GM21825 (cell line): ENCODE measurements at regions not wholly inside any gene's neighbourhood (a gene's known extent, or its start where the extent isn't known, plus 50 kb on each side); places are given as distances from the start of the nearest gene placed in this dataset.

Source experiments
- ATAC-seq: cut with Tn5 transposase; IDR thresholded peaks from one replicate; pipeline ENCODE4 v1.9.1; 2021; ENCODE audit warnings: mild to moderate bottlenecking, moderate library complexity; ENCODE audit not compliant: unreplicated experiment

DNA sequence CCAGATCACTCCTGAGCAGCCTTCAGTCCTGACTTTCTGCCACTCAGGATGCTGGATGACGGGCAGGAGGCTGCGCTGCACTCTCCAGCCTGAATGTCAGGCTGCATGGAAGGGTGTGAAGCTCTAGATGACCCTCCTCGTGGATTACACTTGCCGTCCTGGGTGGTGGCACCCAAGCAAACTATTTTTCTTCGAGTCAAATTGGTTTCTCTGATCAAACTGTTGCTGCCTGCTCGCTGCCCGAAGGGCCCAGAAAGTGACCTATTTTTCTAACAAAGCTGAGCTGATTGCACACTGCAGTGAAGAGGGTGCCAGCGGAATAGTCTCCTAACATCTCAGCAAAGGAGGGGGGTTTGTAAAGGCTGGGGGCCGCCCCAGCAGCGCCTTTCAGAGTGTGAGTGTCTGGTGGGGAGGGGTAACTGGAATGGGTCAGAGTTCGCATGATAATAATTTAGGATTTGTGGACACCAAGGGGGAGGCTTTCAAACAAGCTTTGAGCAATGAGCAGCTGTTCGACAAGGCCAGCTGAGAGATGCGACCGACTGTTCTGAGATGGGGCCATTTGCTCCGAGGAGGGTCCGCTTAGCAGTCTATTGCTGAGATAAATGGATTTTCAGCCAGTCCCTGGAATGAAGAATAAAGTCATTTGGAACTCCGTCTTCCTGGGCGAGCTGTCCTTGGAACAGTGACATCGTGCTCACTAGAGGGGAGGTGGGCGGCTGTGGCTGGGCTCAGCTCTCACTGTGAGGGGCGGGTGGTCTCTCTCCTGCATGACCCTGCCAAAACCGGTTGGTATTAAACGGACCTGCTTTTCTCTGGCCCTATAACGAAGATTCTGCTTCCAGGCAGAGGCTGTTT lies 537.6 kb downstream of the BRD1 start:
- no peak for ATAC-seq

DNA sequence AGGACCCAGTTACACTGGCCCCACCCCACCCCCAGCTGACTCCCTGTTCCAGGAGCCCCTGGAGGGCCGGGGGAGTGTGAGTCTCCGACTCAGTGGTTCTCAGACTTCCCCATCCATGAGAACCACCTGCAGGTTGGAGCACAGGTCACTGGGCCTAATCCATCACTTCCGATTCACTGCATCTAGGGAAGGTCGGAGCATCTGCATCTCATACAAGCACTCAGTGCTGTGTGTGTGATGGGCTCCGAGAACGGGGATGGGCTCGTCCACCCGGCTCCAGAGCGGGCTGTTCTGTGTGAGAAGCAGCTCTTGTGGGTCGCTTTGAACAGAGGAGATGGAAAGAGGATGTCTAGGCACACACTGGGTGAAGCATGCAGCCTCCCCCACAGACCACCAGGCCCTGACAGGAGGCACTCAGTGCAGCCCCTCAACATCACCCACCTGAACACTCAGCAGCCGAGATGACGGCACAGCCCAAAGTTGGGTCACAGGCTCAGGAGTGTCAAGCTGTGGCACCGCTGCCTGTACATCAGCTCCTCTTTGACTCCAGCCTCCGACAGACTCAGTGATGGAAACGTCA lies 541.4 kb downstream of the BRD1 start:
- ATAC-seq: no peak

DNA sequence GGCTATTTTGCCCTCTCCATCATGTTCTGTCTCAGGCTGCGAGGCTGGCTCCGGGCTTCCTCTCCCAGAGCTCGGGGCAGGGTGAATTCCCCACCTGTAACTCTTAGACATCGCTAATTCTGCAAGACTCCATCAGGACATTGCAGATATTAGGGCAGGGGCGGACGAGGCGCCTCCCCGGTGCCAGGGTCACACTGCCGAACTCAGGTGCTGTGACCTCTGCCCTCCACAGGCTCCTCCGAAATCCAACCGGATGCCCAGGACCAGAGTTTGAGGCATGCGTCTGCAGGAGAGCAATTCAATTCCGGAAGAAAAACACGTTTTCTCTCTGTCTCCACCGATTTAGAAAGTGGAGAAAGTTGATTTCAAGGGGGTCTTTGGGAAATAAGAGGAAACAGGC lies 542.7 kb downstream of the BRD1 start:
- ATAC-seq: no peak

DNA sequence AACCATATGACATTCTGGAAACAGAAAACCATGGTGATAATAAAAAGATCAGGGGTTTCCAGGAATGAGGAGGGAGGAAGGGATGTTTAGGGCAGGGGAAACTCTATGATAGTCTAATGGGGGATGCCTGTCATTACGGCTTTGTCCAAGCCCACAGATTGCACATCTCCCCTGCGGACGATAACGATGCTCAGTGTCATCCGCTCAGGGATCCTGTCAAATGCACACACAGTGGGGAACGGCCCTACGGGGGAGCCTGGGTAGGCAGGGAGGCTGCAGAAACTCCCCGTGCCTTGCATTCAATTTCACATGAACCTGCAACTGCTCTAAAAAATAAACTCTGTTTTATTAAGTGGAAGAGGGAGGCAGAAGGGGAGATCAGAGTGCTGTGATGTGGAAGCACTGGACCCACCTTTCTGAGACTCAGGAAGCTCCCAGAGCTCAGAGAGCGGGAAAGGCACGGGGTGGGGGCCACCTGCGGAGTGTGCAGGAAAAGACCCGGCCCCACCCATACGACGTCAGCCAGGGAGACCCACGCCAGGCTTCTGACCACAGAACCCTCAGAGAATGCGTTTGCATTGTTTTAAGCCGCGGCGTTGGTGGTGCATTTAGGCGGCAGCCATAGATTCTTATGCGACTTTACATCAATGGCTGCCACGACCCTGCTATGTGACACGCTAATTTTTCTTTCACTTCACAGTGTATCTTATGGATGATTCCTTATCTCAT lies 543.5 kb downstream of the BRD1 start:
- ATAC-seq: no peak

DNA sequence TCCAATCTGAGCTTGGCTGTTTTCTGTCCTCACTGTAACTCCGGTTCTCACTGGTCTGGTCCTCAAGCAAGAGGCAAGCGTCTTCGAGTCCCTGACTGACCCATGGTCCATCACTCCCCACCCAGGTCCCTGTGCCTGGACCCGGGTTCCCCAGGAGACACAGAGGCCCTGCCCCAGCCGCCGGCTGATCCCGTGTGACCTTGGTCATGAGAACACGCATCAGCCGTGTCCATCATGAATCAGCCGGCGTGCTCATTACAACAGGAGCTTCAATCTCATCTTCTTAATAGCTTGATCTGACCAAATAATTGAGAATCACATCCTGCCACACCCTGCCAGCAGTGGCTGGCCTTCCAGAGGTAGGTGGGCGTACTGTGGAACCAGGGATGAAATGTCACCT lies 545.1 kb downstream of the BRD1 start:
- no peak for ATAC-seq

DNA sequence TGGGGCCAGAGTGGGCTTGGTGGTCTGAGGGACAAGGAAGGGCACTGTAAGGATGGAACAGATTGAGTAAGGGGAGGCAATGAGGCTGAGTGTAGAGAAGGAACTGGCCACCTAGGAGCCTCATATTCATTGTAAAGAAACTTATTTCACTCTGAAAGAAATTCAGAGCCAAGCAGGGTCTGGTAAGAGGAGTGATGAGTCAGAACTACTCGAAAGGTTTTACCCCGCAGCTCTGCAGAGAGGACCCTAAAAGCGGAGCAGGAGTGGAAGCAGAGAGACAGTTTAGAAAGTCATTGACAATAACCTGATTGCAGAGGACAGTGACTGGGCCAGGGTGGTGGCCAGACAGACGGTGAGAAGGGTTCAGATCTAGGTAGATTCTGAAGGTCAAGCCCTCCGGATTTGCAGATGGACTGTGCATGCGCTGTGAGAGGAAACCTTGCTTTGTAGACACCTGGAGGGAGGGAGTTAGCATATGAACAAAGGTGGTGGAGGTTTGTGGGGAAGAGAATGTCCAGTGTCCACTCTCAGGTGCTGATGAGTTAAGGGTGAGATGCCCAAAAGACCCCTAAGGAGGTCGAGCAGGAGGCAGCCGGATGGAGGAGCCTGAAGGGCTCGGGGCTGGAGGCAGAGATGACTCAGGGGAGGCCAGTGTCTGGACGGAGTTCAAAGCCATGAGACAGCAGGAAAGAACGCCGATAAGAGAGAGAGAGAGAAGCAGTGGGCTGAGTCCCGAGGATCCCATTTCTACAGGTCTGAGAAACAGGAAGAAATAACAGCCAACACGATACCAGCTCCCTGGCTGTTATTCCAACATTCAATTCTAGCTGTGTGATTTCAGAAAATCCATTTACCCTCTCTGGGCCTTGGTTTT lies 546.0 kb downstream of the BRD1 start:
- no peak for ATAC-seq

DNA sequence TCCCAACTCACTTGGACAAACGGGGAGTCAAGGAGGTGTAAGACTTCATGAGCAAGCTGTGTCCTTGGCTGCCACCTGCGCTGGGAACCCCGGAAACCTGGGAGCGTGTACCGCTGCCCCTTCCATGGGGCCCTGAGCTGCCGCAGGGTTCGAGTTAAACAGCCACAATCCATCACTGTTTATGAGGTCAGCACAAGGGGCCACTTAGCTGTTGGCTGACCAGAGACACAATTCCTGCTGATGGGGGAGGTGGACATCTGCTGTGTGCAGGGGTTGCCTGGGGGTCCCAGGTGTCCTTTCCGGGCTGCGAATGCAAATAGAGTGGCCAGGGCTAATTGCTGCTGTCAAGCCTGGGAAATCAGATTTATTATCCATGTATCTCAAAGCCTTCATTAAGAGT lies 549.3 kb downstream of the BRD1 start:
- ATAC-seq: no peak

DNA sequence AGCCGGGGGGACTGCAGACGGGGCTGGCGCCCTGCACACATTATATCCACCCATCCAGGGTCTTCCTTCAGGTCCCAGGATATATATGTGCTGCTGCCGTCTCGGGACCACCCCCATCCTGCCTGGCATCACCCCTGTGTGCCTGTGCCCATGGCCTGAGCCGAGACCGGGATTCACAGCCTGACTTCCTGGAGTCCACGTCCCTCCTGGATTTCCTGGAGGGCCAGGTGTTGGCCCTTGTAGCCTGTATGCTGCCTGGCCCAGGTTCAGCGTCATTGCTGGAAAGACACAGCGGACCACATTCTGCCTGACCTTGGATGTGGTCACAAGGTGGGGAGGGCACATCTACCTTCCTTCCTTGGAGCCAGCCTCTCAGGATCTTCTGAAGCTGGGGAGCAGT lies 551.1 kb downstream of the BRD1 start:
- ATAC-seq: no peak

DNA sequence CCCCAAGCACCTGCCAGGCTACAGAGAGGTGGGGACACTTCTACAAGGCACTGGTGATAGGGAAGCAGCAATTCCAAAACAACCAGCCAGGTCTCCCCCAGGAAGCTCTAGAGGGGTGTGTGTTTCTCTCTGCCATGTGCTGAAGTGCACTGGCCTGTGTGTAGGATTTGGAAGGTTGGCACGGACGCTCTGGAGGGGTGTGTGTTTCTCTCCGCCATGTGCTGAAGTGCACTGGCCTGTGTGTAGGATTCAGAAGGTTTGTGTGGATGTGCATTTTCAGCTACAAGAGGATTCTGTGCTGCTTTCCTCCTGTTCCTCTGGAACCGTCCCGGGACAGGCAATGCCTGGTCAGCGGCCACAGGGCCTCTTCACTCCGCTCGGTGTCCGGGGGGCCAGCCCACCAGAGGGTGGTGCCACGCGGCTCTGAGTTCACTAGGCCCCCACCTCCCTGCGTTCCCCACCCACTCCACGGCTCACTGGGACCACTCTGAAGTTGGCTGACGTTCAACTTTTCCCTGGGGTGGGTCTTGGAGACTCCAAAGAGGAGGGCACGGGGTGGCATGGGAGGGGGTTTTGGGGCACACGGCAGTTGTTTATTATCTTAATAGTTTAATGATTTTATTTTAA lies 552.8 kb downstream of the BRD1 start:
- no peak for ATAC-seq

DNA sequence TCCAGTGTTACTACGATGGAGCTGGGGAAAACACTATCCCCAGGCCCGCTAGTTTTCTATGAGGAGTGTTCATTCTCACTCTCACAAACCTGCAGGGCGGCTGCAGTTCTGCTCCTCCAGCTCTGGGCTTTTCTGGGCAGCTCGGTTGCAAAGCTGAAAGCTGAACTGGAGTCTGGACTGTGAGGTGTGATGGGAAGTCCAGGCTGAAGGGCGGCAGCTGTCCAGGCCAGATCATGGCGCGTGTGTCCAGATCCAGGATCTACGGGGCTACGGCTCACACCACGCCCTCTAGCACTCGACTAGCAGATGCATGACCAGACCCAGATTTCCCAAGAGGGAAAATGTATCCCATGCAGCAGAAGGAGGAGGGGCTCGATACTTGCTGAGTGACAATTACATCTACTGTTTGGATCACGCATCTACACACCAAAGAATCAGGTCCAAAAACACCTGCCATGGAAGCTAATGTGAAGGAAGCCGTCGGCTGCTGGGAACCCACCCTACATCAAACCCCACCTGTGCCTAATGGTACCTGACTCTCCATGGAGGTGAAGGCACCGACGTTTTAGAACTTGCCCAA lies 555.0 kb downstream of the BRD1 start:
- no peak for ATAC-seq

DNA sequence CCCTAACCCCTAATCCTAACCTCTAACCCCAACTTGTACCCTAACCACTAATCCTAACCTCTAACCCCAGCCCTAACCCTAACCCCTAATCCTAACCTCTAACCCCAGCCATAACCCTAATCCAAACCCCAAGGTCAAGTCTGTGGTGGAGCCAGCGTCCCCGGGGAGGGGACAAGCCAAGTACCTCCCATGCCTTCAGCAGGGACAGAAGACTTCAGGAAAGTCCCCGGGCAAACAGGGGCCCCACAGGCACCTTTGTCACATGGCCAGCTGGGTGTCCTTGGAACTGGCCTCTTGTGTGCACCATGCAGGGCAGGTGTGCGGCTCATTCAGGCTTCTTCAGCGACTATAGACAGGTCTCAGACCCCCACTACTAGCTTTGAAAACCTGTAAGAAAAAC lies 555.8 kb downstream of the BRD1 start:
- no peak for ATAC-seq

DNA sequence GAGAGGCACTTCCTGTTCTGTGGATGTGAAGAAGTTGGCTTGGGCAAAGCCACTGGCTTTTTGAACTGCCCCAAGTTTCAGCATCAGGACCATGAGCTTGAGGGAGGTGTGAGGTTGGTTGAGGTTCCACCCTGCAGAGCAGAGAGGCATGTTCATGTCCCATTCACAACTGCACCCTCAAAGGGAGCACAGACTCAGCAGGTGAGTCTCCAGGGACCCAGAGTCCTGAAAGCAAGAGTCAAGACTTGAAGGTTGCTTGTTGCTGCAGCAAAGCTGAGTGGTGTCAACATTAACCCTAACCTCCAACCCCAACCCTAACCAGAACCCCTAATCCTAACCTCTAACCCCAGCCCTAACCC lies 556.3 kb downstream of the BRD1 start:
- ATAC-seq: no peak

DNA sequence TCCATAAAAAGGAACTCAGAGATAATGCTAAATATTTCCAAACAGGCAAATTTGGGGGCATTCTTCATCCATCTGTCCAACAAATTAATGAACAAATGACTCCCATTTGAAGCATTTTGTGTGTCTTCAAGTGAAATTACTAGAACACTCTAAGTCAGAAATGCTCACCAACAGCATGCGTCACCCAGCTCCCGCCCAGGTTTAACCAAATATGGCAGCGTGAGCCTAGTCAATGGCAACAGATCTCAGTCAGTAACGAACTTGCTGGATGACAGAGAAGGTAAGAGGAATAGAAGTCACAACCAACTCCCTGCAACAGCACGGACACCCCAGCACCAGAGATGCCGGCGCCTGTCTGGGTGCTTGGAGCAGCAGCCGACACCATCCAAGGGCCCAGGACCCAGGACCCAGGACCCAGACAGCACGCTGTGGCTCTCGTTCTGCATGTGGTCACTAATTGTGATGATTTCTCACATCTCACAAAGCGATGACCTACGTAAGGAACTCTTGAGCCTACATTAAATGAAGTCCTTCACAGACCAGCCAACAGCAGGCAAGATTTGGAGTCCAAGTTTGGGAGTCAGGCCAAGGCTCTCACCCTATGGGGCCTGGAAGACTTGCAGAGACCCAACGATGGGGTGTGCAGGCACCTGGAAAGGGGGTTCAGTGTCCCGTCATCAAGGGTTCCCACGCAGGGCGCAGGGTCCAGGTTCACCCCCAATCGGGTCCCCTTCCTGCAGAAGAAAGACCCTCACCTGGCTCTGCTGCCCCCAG lies 556.9 kb downstream of the BRD1 start:
- ATAC-seq: no peak

DNA sequence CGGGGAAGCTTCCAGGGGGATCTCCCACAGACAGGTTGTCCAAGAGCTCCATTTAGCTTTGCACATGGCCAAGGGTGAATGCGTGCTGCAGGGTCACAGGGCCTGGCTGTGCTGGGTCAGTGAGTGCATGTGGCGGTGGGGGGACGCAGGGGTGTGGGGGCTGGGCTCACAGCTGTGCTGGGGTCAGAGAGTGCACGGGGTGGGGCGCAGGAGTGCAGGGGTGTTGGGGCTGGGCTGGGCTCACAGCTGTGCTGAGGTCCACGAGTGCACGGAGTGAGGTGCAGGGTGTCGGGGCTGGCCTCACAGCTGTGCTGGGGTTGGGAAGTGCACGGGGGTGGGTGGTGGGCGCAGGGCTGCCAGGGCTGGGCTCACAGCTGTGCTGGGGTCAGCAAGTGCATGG lies 557.7 kb downstream of the BRD1 start:
- no peak for ATAC-seq

DNA sequence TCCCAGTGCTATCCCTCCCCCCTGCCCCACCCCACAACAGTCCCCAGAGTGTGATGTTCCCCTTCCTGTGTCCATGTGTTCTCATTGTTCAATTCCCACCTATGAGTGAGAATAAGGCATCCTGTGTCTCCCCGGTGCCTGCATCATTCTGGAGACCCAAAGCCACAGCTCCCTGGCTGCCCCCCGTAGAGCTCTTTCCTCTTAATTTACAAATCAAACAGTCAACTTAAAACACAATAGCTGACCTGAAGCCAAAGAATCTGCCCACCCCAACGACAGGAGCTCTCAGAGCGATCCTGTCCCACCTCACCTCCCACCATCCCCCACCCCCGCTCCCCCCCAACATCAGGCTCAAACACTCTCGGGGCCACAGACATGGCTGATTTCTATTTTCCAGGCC lies 558.3 kb downstream of the BRD1 start:
- ATAC-seq: no peak

DNA sequence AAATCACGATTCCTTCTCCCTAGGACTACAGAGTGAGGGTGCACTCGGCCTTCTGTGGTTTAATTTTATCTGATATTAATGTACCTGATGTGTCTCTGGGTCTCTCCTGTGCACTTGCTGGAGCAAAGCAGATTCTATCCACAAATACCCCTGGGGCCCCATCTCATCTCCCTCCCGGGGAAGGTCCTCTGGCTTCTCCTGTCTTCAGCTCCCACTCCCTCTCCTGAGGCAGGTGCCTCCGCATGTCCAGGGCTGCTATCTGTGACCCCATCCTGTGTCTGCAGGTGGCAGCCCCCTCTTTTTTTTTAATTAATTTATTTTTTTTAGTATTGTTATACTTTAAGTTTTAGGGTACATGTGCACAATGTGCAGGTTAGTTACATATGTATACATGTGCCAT lies 558.7 kb downstream of the BRD1 start:
- no peak for ATAC-seq

DNA sequence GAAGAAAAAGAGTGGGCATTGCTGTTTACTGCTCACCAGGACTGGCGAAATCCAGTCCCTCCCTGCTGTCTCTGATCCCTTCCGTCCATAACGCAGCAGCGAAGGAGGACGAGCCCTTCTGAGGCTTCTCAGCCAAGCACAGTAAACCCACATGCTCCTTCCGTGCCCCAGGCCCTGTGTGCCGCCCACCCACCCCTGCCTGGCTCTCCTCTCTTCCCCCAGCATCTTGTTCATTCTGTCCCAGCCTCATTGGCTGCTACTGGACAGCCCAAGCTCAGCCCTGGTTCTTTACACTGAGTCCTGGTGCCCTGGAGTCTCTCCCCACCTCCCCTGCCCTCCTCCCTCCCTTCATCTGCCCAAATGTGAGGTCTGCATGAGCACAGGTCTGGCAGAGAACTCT lies 559.7 kb downstream of the BRD1 start:
- no peak for ATAC-seq

DNA sequence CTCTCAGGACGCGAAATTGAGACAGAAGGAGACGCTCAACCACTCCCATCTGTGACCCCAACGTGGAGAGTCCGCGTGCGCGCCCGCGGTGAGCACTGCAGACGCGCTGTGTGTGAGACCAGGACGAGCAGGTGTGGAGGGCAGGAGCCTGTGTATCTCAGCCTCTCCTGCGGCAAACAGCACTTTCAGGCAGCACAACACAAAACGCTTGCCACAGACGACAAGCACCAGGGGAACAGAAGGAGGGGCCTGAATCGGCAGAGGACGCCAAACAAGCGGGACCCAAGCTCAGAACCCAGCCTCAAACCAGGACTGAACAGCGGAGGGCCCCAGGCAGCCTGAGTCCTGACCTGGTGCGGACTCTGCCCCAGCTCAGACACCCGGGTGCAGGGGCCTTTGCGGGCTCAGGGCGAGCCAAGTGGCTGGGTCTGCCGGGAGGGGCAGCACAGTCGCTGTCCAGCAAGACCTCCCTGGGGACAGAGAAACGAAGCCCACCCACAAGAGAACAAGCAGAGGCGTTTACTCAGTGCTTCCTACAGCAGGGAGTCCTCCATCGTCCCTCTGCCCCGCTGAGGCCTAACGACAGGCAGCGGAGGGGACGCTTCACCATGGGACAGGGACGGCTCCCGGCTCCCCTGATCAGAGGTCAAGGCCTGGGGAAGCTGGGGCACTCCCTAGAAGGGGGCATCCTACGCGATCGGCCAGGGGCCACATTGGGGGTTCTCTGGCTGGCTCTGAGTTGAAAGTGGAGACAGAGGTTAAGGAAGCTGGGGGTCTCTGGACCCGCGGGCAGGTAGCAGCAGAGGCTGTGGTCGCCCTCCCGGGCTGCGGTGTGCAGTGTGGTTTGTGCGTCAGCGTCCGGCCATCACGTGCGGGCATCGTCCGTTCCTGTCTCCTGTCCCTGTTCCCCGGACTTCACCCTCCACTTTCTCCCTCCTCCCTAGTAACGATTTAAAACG lies 560.8 kb downstream of the BRD1 start:
- ATAC-seq: no peak

DNA sequence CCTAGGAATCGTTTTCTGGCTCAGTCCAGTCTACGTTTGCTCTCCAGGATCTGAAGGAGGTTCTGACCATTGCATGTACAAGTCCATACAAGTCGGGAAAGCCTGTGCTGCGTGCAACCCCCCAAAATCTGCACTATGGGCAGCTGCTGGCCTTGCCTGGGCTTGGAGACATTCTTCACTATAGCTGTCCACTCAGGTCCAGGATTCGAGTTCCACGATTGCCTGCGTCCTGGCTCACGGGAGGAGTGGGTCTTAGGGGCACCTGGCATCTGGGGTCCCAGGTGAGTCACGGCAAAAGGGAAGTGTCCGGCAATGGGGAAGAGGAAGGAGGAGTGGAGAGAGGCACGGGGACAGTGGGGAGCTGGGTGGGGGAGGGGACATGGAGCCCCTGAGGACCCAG lies 563.0 kb downstream of the BRD1 start:
- no peak for ATAC-seq
